Hepatocyte (in vitro differentiated cells): ENCODE measurements at regions not wholly inside any gene's neighbourhood (a gene's known extent, or its start where the extent isn't known, plus 50 kb on each side); places are given as distances from the start of the nearest gene placed in this dataset.

Source experiments
- EZH2 ChIP-seq: fragments of 200-600 bp; sonication (generic); IDR thresholded peaks from 2 replicates; pipeline ENCODE4 v1.6.1; 2016; ENCODE audit warnings: antibody characterized with exemption, mild to moderate bottlenecking, borderline replicate concordance
- TF ChIP-seq, protein P1 (sequence below): fragments of 200-600 bp; sonication (generic); IDR thresholded peaks from 2 replicates; pipeline ENCODE4 v1.5.1; 2016; ENCODE audit warnings: antibody characterized with exemption, mild to moderate bottlenecking; ENCODE audit not compliant: poor library complexity

DNA sequence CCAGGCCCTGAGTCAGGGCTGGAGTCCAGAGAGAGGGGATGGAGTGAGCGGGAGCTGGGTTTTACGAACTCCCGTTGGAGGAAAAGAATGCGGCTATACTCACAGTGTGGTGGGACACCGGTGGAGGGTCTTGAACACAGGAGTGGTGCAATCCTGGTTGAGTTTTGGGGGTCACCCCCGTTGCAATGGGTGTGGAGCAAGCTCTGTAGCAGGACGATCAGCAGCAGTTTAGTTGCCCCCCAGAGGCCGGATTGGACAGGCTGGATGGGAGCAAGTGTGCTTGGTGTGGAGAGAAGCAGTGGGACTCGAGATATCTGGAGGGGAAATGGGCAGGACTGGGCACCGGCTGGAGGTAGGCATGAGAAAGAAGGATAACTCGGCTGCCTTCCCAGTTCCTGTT lies 72.3 kb upstream of the TWIST2 start:
- TF ChIP-seq EZH2, result no peak
- TF ChIP-seq, protein P1, sequence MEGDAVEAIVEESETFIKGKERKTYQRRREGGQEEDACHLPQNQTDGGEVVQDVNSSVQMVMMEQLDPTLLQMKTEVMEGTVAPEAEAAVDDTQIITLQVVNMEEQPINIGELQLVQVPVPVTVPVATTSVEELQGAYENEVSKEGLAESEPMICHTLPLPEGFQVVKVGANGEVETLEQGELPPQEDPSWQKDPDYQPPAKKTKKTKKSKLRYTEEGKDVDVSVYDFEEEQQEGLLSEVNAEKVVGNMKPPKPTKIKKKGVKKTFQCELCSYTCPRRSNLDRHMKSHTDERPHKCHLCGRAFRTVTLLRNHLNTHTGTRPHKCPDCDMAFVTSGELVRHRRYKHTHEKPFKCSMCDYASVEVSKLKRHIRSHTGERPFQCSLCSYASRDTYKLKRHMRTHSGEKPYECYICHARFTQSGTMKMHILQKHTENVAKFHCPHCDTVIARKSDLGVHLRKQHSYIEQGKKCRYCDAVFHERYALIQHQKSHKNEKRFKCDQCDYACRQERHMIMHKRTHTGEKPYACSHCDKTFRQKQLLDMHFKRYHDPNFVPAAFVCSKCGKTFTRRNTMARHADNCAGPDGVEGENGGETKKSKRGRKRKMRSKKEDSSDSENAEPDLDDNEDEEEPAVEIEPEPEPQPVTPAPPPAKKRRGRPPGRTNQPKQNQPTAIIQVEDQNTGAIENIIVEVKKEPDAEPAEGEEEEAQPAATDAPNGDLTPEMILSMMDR, result no peak
